Activated naive CD4-positive, alpha-beta T cell treated with Interleukin-2 at 50 U/mL for 16 hours (primary cell): ENCODE measurements at regions not wholly inside any gene's neighbourhood (a gene's known extent, or its start where the extent isn't known, plus 50 kb on each side); places are given as distances from the start of the nearest gene placed in this dataset.

ENCODE experiments used
- DNase-seq: peaks from one replicate; pipeline ENCODE4 v3.0.0-alpha.2; 2020

DNA sequence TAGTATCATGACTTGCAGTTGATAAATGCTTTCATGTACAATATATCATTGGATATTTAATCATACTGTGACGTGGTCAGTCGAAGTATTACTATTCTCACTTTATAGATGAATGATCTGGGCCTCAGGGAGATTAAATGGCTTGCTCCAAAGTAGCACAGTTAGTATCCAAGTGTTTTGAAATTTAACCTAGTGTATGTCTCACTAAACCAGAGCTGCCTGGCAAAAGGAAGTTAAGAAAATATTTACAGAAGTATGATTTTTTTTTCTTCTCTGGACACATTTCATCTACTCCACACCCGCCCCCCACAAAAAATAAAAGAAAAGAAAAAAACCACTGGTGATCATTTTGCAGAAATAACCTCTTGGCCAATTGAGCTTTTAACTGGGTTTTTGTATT is 71.9 kb upstream of the CXADR start:
- no peak for DNase-seq

DNA sequence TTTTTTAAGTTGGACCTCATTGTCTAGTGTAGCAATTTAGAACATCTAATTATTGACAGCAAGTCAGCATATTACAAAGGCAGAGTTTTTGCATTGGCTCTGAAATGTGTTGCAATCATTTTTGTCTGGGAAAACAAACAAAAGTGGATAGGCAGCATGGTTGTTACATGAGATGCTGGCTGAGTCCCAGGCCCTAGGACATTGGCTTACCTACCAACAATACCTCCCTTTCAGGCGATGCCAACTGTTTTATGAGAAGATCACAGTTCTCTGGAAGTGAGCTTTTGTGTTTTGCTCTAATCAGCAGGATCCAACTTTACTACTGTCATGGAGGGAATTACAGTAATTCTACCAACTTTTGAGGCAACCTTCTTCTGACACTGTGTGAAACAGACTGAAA is 71.5 kb upstream of the CXADR start:
- DNase-seq, result no peak

DNA sequence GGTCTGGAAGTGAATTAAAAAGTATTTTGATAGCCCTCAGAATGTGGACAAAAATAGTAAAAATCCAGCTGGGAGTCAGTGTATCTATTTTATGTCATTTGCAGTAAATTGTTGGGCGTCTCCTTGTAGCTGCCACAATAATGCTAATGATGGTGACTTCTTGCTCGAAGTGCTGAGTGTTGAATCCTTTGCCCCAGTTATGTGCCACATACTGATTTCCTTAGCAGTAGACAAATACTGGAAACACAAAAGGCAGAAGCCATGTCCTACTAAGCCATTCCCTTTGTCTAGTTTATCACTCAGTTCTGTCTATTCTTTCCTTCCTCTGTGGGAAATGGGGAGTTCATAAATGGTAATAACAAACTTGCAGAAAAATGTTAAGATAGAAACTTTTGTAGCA is 70.7 kb upstream of the CXADR start:
- DNase-seq, result no peak

DNA sequence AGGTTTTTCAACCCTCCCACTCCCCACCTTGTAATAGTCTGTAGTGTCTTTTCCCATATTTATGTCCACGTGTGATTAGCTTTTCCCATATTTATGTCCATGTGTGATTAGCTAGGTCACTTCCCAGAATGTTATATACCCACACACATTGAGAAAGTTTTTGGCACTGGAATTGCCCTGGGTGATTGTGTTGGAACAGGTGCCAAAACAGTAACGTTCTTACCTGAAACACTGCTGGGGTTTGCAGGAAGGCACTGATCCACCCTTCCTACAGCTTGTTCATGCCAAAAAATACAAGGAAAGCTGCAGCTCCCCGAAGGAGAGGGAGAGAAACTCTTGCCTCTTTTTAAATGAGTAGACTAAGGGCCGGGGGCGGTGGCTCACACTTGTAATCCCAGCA is 68.0 kb upstream of the CXADR start:
- no peak for DNase-seq

DNA sequence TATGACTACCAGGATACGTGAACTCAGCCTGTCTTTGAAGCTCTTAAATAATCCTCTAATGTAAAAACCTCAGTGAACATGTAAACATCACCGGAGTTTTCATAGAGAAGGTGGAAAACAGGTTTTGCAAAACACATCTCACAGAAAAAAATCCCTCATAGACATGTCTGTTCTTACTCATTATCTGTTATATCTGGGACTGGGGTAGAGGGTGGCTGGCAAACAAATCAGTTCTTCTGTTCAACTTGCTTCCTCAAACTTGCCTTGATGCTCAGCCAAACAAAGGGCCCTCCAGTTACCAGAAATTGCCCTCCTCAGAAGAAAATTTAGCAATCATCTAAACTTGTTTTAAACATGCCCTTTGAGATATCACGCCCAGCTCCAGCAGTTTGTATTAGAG is 66.1 kb upstream of the CXADR start:
- DNase-seq, result no peak

DNA sequence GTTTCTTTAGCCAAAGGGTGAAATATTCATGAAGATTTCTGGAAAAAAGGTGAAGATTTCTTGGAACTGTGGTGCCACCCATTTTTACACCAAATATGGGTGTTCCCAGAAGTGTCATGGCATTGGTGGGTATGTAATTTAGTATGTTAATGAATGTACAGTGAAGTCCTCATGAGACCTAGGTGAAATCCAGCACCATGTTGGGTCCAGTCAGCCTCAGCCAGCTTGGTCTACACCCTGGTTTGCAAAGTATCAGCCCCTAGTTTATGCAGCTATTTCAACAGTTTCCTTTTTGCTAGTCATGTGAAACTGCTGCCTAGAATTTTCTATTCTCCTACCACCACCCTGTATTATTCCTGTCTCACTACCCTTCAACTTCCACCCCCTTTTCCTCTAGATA is 63.1 kb upstream of the CXADR start:
- DNase-seq, result no peak

DNA sequence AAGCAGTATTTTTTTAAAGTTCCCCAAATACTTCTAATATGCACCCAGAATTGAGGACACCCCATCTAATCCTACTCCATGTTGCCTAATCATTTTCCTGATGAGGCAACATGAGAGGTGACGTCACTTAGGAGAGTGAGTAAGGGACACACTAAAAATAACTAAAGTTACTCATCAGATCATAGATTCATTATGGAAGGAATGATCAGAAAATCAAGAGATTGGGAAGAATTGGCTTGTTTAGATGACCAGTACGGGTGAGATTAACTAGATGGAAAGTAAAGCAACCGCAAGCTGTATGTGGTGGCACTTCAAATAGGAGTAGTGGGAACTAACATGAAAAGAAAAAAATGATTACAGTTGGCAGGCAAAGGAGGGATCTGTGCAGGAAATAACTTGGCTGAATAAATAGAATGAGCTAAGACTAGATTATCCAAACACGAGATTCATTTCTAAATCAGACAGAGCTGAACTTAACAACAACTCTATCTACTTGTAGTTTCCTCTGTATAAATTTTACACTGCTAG is 61.4 kb upstream of the CXADR start:
- DNase-seq, result no peak

DNA sequence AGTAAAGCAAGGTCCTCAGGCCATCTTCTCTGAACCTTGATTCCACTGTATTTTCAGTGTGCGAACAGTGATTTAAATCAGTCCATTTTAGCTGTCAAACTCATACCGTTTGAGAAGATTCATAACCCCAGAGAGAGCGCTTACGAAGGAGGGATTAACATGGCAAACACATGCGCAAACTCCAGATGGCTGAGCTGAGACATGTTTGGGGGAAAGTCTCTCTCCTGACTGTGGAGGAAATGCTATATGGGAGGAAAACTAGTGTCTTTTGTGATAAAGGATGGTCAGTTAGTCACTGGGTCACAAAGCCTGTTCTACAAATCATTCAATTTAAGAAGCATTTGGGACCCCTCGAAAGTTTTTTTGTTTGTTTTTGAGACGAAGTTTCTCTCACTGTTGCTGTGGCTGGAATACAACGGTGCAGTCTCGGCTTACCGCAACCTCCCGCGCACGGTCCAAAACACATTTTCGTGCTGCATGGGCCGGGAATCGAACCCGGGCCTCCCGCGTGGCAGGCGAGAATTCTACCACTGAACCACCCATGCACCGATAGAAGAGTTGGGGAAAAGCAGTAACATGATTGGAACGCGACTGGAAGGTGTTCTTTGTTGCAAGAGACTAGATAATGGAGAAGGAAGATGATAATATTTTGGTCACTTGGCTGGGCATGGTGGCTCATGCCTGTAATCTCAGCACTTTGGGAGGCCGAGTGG is 58.4 kb upstream of the CXADR start:
- peak; percentile 23 for DNase-seq

DNA sequence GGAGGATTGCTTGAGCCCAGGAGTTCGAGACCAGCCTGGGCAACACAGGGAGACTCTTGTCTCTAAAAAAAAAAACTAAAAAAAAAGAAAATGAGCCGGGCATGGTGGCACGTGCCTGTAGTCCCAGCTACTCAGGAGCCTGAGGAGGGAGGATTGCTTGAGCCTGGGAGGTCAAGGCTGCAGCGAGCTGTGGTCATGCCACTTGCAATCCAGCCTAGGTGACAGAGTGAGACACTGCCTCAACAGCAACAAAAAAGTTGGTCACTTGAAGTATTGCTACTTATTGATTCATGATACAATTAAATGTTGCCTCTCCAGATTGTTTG is 57.9 kb upstream of the CXADR start:
- DNase-seq, result no peak

DNA sequence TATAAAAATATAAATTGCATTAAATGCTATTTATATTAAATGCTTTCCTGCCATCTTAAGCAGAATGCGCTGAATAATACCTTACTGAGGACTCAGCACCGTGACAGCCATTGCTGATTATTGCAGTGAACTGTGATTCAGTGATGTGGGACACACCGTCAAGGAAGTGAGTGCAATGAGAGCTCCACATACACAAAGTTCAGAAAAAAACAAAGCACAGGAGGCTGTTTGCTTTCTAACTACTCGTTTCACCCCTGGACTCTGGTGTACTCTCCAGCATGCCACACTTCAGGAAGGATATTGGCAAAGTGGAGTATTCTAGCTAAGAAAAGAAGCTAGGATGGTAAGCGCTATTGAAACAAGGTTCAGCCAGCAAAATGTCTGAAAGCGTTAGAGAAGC is 57.4 kb upstream of the CXADR start:
- no peak for DNase-seq

DNA sequence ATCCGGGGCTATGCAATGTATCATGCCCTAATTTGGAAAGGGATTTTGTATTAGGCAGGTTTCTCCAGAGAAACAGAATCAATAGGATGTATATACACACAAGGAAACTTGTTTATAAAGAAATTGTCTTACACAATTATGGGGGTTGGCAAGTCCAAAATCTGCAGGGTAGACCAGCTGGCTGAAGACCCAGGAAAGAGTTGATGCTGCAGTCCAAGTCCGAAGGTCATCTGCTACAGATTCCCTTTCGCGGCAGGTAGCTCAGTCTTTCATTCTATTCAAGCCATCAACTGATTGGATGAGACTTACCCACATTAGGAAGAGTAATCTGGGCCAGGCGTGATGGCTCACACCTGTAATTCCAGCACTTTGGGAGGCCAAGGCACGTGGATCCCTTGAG is 54.6 kb upstream of the CXADR start:
- no peak for DNase-seq

DNA sequence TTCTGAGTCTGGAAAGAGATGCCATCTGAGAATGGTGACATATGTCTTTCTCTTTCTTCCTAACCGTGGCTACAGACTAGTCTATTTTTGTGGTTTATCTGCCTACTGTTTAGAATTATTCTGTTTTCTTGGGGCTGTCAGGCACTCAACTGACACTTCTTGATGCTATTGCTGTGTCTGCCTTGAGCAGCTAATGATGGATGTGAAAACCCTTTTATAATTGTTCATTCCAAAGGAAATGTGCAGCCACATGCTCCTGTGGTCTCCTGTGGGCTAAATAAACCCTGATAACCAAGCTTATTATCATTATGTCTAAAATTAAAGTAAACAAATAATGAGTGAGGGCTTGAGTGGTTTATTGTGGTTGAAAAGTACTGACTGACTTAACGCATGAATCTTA is 52.7 kb upstream of the CXADR start:
- no peak for DNase-seq

DNA sequence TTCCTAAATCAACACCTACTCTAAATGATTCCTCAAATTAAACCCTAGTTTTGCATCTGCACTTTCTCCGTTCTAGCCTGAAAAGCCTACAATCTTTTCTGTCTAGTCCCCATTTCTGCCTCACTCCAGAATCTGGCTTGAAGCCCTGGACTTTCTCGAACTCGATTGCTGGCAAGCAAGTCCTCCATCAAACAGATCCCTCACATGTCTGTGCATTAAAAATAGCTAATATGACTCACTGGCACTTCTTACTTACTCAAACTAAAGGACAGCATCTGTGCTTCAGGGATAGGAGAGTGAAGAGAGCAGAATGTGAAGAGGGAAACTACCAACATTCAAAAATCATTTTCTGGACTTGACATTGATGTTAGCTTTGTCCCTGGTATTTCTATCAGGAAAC is 51.8 kb upstream of the CXADR start:
- no peak for DNase-seq

DNA sequence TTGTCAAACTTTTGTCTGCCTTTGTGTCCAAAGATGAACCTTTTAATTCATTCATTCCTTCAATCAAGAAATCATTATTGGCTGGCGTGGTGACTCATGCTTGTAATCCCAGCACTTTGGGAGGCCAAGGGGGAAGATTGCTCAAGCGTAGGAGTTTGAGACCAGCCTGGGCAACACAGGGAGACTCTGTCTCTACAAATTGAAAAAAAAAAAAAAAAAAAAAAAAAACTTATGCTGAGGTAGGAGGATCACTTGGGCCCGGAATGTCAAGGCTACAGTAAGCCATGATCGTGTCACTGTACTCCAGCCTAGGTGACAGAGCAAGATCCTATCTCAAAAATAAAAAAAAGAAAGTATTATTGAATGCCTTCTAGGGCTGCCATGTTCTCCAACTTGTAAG is 51.3 kb upstream of the CXADR start:
- DNase-seq, result no peak

DNA sequence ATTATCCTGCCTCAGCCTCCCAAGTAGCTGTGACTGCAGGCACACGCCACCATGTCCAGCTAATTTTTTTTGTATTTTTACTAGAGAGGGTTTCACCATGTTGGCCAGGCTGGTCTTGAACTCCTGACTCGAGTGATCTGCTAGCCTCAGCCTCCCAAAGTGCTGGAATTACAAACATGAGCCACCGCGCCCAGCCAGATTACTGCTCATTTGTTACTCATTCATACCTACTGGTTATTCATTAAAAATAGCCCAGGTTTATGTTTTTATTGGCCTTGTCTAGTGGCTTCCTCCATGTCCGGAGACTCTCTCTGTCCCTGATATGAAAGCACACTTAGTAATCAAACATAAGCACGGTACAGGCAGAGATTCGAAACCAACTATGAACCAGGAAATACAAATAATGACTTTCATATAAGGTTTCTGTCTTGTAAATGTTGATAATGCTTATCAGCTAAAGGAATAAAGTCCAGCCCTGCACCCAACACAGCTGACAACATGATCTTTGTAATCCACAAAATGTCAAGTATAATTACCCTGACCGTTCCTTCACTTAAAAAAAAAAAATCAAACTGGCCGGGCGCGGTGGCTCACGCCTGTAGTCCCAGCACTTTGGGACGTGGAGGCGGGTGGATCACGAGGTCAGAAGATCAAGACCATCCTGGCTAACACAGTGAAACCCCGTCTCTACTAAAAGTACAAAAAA is 50.4 kb upstream of the CXADR start:
- no peak for DNase-seq
